Mesothelial cell of epicardium (in vitro differentiated cells): ENCODE measurements at regions not wholly inside any gene's neighbourhood (a gene's known extent, or its start where the extent isn't known, plus 50 kb on each side); places are given as distances from the start of the nearest gene placed in this dataset.

ENCODE experiments used
- DNase-seq, 2 experiments: peaks; one replicate each; pipeline ENCODE4 v3.0.0; 2021; ENCODE audit warnings: low spot score in 2 of 2; ENCODE audit not compliant: unreplicated experiment in 2 of 2
- H3K27ac Mint-ChIP-seq: 2 replicates; pipeline ENCODE4 v1.8.0; 2021; ENCODE audit warnings: mixed read lengths
- H3K27me3 Mint-ChIP-seq: 2 replicates; pipeline ENCODE4 v1.8.0; 2021; ENCODE audit warnings: low read depth, mixed read lengths
- H3K36me3 Mint-ChIP-seq: 2 replicates; pipeline ENCODE4 v1.8.0; 2021; ENCODE audit warnings: mixed read lengths
- H3K4me1 Mint-ChIP-seq: 2 replicates; pipeline ENCODE4 v1.8.0; 2021; ENCODE audit warnings: mixed read lengths
- H3K4me3 Mint-ChIP-seq: 2 replicates; pipeline ENCODE4 v1.8.0; 2021; ENCODE audit warnings: mild to moderate bottlenecking, moderate library complexity, mixed read lengths
- H3K9me3 Mint-ChIP-seq: 2 replicates; pipeline ENCODE4 v1.8.0; 2021; ENCODE audit warnings: mixed read lengths
- CTCF ChIP-seq: fragments of 200-600 bp; sonication (generic); IDR thresholded peaks from one replicate; pipeline ENCODE4 v1.5.0; 2021; ENCODE audit warnings: antibody characterized with exemption; ENCODE audit not compliant: unreplicated experiment

GRCh38 chr1:5774019-5774418 lies 218.2 kb downstream of the NPHP4 start:
- no peak overlapping the region for H3K4me3 Mint-ChIP-seq
- H3K27me3 Mint-ChIP-seq, result no peaks in the 10 kb centered on the region
- DNase-seq, result no peak
- no peaks in the 10 kb centered on the region for H3K36me3 Mint-ChIP-seq
- peaks cover under 1% of the 10 kb centered on the region for H3K9me3 Mint-ChIP-seq
- H3K4me1 Mint-ChIP-seq, result peaks cover 31% of the 10 kb centered on the region
- TF ChIP-seq CTCF, result no peak
- H3K27ac Mint-ChIP-seq, result no peak overlapping the region

GRCh38 chr1:5771788-5772187 lies 220.4 kb downstream of the NPHP4 start:
- peaks cover 8% of the 10 kb centered on the region for H3K27me3 Mint-ChIP-seq
- peaks cover 44% of the 10 kb centered on the region for H3K4me1 Mint-ChIP-seq
- no peaks in the 10 kb centered on the region for H3K36me3 Mint-ChIP-seq
- no peak overlapping the region for H3K27ac Mint-ChIP-seq
- DNase-seq, result no peak
- TF ChIP-seq CTCF, result no peak
- no peaks in the 10 kb centered on the region for H3K9me3 Mint-ChIP-seq
- no peak overlapping the region for H3K4me3 Mint-ChIP-seq

GRCh38 chr1:5770981-5771765 lies 221.1 kb downstream of the NPHP4 start:
- peaks cover 10% of the 10 kb centered on the region for H3K27me3 Mint-ChIP-seq
- peak overlapping the region; percentile 76 for H3K27ac Mint-ChIP-seq
- peaks cover 42% of the 10 kb centered on the region for H3K4me1 Mint-ChIP-seq
- H3K9me3 Mint-ChIP-seq, result no peaks in the 10 kb centered on the region
- H3K36me3 Mint-ChIP-seq, result no peaks in the 10 kb centered on the region
- H3K4me3 Mint-ChIP-seq, result peak overlapping the region; percentile 49
- no peak for TF ChIP-seq CTCF
- no peak for DNase-seq

GRCh38 chr1:5769760-5770159 lies 222.5 kb downstream of the NPHP4 start:
- DNase-seq, result no peak
- H3K4me1 Mint-ChIP-seq, result peaks cover 39% of the 10 kb centered on the region
- peaks cover 13% of the 10 kb centered on the region for H3K27me3 Mint-ChIP-seq
- H3K36me3 Mint-ChIP-seq, result no peaks in the 10 kb centered on the region
- H3K9me3 Mint-ChIP-seq, result no peaks in the 10 kb centered on the region
- H3K4me3 Mint-ChIP-seq, result no peak overlapping the region
- no peak overlapping the region for H3K27ac Mint-ChIP-seq
- no peak for TF ChIP-seq CTCF

DNA sequence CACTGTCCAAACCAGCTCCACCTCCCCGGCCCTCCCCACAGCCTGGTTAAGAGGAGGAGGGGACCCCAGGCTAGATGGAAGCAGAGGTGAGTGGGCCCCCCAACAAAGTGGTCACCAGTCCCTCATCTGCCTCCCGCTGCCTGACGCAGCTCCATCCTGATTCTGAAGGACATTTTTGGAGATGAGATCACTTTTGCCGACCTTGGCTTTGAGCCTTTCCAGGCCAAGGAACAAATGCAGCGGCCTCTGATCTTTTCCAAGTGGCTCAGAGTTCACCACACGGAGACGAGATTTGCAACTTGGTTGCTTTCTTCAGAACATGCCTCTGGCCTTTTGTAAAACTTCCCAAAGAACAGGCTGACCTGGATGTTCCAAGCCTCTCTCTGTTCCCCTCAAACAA lies 223.1 kb downstream of the NPHP4 start:
- no peak for TF ChIP-seq CTCF
- Mint-ChIP-seq H3K4me1 (peaks cover 38% of the 10 kb centered on the region), H3K27ac (no peak overlapping the region), H3K4me3 (no peak overlapping the region), H3K27me3 (peaks cover 13% of the 10 kb centered on the region), H3K36me3 (no peaks in the 10 kb centered on the region), H3K9me3 (no peaks in the 10 kb centered on the region)
- no peak for DNase-seq
